Nephron progenitor cell (in vitro differentiated cells): ENCODE measurements at regions not wholly inside any gene's neighbourhood (a gene's known extent, or its start where the extent isn't known, plus 50 kb on each side); places are given as distances from the start of the nearest gene placed in this dataset.

Source experiments
- DNase-seq: peaks from one replicate; pipeline ENCODE4 v3.0.0; 2021
- H3K27ac Mint-ChIP-seq: 2 replicates; pipeline ENCODE4 v1.8.0; 2021; ENCODE audit warnings: mild to moderate bottlenecking, moderate library complexity, mixed read lengths
- H3K27me3 Mint-ChIP-seq: 2 replicates; pipeline ENCODE4 v1.8.0; 2021; ENCODE audit warnings: mild to moderate bottlenecking, low read depth, mixed read lengths; ENCODE audit not compliant: poor library complexity
- H3K36me3 Mint-ChIP-seq: 2 replicates; pipeline ENCODE4 v1.8.0; 2021; ENCODE audit warnings: low read depth, mixed read lengths
- H3K4me1 Mint-ChIP-seq: 2 replicates; pipeline ENCODE4 v1.8.0; 2021; ENCODE audit warnings: mixed read lengths
- H3K4me3 Mint-ChIP-seq: 2 replicates; pipeline ENCODE4 v1.8.0; 2021; ENCODE audit warnings: mild to moderate bottlenecking, moderate library complexity, mixed read lengths
- H3K9me3 Mint-ChIP-seq: 2 replicates; pipeline ENCODE4 v1.8.0; 2021; ENCODE audit warnings: mild to moderate bottlenecking, moderate library complexity, mixed read lengths
- TF ChIP-seq, protein P1 (sequence below): fragments of 200-600 bp; sonication (generic); IDR thresholded peaks from 2 replicates; pipeline ENCODE4 v1.5.0; 2021; ENCODE audit warnings: antibody characterized with exemption

DNA sequence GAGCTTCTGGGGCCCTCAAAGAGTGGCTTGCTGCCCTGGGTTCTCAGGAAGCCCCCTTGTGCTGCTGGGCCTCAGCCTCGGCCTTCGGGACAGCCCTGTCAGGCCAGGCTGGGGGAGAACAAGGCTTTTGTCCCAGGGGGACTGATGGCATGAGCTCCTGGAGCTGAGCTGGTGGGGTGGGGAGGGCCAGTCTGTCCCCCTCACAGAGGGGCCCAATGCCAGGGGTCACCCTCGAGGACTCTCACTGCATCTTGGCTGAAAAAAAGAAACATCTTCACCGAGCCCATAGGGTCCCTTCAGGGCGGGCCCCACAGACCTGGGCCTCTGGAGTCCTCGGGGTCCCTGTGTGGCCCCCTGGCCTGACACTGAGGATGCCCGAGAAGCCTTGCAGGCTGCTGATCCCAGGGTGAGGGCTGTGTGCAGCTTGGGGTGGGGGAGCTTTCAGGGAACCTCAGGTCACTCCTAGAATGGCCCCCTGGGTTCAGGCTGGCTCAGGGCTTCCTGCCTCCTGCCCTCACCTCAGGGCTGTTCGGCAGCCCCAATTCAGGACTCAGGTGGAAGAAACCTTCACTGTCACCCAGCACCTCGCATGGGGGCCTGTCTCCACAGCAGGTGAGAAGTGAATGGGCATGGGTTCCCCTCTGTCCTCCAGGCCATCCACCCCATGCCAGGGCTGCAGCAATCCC, 90.5 kb downstream of the TNFRSF13B start:
- H3K27me3 Mint-ChIP-seq: no peaks in the 10 kb centered on the region
- peaks cover 23% of the 10 kb centered on the region for H3K9me3 Mint-ChIP-seq
- TF ChIP-seq, protein P1, sequence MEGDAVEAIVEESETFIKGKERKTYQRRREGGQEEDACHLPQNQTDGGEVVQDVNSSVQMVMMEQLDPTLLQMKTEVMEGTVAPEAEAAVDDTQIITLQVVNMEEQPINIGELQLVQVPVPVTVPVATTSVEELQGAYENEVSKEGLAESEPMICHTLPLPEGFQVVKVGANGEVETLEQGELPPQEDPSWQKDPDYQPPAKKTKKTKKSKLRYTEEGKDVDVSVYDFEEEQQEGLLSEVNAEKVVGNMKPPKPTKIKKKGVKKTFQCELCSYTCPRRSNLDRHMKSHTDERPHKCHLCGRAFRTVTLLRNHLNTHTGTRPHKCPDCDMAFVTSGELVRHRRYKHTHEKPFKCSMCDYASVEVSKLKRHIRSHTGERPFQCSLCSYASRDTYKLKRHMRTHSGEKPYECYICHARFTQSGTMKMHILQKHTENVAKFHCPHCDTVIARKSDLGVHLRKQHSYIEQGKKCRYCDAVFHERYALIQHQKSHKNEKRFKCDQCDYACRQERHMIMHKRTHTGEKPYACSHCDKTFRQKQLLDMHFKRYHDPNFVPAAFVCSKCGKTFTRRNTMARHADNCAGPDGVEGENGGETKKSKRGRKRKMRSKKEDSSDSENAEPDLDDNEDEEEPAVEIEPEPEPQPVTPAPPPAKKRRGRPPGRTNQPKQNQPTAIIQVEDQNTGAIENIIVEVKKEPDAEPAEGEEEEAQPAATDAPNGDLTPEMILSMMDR: no peak
- DNase-seq: no peak
- H3K36me3 Mint-ChIP-seq: no peaks in the 10 kb centered on the region
- no peaks in the 10 kb centered on the region for H3K4me1 Mint-ChIP-seq
- no peak overlapping the region for H3K27ac Mint-ChIP-seq
- H3K4me3 Mint-ChIP-seq: no peak overlapping the region

DNA sequence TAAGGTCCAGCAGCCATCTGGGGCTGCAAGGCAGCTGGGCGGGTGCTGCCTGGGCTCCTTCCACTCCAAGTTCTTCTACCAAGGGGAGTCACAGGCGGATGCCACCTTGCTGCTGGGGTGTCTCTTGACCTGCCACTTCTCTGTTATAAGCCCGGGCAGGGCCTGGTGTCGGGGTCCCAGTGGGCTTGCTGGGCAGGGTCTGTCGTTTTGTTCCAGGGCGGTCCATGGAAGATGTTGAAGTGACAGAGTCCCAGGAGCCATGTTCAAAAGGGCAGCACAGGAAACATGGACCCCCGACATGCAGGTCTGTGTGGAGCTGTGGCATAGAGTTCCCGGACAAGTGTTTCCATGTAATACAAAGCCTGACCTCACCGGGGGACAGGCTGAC, 91.1 kb downstream of the TNFRSF13B start:
- TF ChIP-seq, protein P1: no peak
- Mint-ChIP-seq H3K36me3 (no peaks in the 10 kb centered on the region), H3K9me3 (peaks cover 23% of the 10 kb centered on the region), H3K27ac (no peak overlapping the region), H3K27me3 (no peaks in the 10 kb centered on the region), H3K4me1 (no peaks in the 10 kb centered on the region), H3K4me3 (no peak overlapping the region)
- no peak for DNase-seq

DNA sequence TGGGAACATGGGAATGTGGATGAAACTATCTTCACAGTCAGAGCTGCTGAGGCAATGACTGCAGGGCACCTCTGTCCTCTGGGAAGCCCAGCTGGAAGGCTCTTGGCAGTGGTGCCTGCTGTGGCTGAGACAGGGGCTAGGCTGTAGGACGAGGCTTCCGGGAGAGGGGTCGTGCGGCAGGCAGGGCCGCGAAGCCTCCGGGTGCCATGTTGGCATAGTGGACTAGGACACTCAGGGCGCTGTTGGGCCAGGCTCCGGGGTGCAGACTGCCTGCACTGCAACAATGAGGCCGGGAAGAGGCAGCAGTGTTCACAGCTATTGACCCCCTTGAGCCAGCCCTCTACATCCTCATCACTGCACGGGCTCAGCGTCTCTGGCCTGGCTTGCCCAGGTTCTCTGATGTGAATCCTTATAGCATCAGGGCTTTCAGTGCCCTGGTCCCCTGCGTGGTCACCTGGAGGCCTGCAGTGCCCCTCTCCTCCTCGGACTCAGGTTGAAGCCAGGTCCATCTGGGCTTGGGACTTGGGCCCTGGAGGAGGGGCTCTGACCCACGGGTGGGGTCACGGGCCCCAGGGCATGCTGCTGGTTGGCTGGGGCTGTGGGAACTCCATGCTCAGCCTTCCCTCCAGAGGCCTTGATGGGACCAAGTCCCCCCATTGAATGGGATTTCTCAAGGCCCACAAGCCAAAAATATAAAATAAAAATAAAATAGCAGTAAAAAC, 91.6 kb downstream of the TNFRSF13B start:
- Mint-ChIP-seq H3K9me3 (peaks cover 23% of the 10 kb centered on the region), H3K4me3 (no peak overlapping the region), H3K4me1 (no peaks in the 10 kb centered on the region), H3K27me3 (no peaks in the 10 kb centered on the region), H3K36me3 (no peaks in the 10 kb centered on the region), H3K27ac (no peak overlapping the region)
- no peak for DNase-seq
- TF ChIP-seq, protein P1: no peak

DNA sequence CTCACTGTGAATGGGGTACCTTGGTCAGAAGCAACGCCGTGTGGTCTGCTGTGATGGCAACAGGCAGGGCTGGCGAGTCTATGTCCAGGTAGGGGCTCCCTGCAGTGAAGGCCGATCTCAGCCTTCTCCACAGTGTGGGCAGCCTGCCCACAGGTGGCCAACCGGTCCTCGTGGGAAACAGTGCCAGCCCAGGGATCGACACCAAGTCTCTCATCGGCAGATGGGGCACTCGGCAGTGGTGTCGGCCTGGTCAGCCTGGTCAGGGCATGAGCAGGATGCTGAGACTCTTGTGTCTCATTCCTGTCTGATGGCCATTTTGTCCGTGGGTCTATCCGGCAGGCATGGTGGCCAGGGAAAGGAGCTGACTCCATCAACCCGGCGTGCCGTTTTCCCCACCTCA, 92.2 kb downstream of the TNFRSF13B start:
- Mint-ChIP-seq H3K36me3 (no peaks in the 10 kb centered on the region), H3K4me3 (no peak overlapping the region), H3K9me3 (peaks cover 23% of the 10 kb centered on the region), H3K4me1 (no peaks in the 10 kb centered on the region), H3K27ac (no peak overlapping the region), H3K27me3 (no peaks in the 10 kb centered on the region)
- TF ChIP-seq, protein P1: no peak
- no peak for DNase-seq

DNA sequence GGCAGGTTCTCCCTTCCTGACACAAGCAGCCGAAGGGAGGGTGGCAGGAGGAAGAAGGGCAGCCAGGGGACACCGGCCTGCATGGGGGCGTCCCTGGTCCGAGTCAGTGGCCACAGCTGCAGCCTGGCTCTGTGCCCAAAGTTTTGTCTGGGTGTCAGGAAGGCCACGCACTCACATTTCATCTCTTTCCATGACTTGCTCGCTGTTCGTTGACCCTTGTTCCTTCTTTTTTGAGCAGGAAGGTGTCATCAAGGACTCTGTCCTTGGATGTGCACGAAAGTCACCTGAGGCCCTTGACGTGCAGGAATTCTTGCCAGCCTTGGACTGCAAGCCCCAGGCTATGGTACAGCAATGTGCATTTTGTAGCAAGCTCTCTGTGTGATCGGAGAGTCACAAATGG, 93.3 kb downstream of the TNFRSF13B start:
- TF ChIP-seq, protein P1: no peak
- Mint-ChIP-seq H3K4me3 (no peak overlapping the region), H3K9me3 (peaks cover 23% of the 10 kb centered on the region), H3K36me3 (no peaks in the 10 kb centered on the region), H3K27ac (no peak overlapping the region), H3K27me3 (no peaks in the 10 kb centered on the region), H3K4me1 (no peaks in the 10 kb centered on the region)
- no peak for DNase-seq

DNA sequence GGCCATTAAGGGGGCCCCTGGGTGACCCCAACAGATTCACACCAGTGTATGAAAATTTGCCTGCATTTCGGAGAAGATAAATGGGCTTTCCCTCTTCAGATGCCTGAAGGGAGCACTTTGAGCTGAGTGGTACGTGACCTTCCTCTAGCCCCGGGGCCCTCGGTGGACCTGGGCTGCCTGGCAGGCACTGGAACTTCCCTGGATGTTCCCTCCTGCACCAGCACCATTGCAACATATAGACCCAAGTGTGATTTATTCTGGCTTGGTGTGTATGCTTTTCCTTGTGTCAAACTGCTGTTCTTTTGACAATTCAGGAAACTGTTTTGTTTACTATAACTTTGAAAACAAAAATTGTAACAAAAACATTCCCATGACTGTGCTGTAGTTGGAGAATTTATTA, 93.8 kb downstream of the TNFRSF13B start:
- Mint-ChIP-seq H3K27me3 (no peaks in the 10 kb centered on the region), H3K4me3 (no peak overlapping the region), H3K36me3 (no peaks in the 10 kb centered on the region), H3K4me1 (no peaks in the 10 kb centered on the region), H3K9me3 (peaks cover 23% of the 10 kb centered on the region), H3K27ac (no peak overlapping the region)
- DNase-seq: no peak
- TF ChIP-seq, protein P1: no peak
